Brain microvascular endothelial cell (primary cell): ENCODE measurements at regions not wholly inside any gene's neighbourhood (a gene's known extent, or its start where the extent isn't known, plus 50 kb on each side); places are given as distances from the start of the nearest gene placed in this dataset.
A peak's percentile ranks its signal among the peaks of the same experiment; 100 is the strongest.

ENCODE experiments used
- DNase-seq: peaks from one replicate; pipeline ENCODE4 v3.0.0-alpha.2; 2020
- H3K27ac ChIP-seq: fragments of 250-450 bp; sonication (Bioruptor Pico); 2 replicates; pipeline ENCODE4 v1.5.1; 2020; ENCODE audit warnings: mild to moderate bottlenecking, moderate library complexity
- H3K27me3 ChIP-seq: fragments of 250-450 bp; sonication (Bioruptor Pico); replicated peaks from 2 replicates; pipeline ENCODE4 v1.5.1; 2020; ENCODE audit warnings: mild to moderate bottlenecking
- H3K36me3 ChIP-seq: fragments of 250-450 bp; sonication (Bioruptor Pico); replicated peaks from 2 replicates; pipeline ENCODE4 v1.5.1; 2020; ENCODE audit warnings: mild to moderate bottlenecking
- H3K4me3 ChIP-seq: 2 replicates; pipeline ENCODE4 v1.5.1; 2011; ENCODE audit warnings: low read depth, mild to moderate bottlenecking, control low read depth, low read length, moderate library complexity
- in situ Hi-C: cut with HindIII; loops from 2 replicates; pipeline ENCODE4 v1.10.0; 2017; ENCODE audit warnings: low sequenced_read_pairs, low pct_ligation_motif_present
- TF ChIP-seq, protein P1 (sequence below): IDR thresholded peaks from 2 replicates; pipeline ENCODE4 v1.5.1; 2011; ENCODE audit warnings: low read depth, mild to moderate bottlenecking, moderate library complexity, low read length, control low read depth, inconsistent platforms; ENCODE audit errors: missing control alignments

DNA sequence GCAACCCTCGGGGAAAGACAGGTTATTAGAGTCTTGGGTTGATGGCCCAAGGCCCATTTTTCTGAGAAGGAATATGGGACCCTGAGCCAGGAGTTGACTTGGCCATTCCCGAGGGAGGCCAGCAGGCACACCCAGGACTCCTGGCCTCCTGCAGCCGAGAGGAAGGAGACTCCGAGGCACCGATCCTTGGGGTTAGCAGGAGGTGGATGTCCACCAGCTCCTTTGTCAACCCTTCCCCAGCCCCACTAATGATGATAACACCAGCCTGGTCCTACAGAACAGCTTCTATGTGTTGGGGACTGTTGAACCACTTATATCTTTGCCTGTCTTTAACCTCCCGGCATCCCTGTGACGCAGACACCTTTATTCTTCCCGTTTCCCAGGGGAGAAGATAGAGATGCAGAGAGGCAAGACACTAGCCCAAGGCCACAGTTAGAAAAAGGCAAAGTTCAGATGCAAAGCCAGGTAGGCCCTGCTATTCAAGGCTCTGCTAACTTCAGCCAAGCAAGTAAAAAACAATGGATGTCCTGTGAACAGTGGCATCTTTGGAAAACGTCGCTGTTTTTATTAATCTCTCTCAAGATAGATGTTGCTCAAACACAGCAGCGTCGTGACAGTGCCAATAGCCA lies 767.3 kb upstream of the TBX3 start:
- in situ Hi-C loops = no loop called here

DNA sequence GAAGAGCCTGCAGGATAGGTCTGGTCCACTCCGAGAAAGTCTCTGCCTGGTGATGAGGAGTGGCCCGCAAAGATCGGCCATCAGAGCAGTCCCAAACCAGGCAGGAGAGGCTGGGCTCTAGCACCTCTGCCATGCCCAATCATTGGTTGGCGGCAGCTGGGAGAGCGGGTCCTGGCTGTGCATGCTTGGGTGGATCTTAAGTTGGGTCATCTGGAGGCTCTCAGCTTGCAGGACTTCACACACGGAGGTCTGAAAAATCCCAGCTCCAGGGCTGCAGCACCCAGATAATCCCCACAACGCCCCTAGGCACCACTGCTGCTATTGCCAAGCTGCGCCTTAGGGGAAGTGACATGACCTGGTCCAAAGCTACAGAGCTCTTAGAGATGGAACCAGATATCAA lies 766.7 kb upstream of the TBX3 start:
- TF ChIP-seq, protein P1, sequence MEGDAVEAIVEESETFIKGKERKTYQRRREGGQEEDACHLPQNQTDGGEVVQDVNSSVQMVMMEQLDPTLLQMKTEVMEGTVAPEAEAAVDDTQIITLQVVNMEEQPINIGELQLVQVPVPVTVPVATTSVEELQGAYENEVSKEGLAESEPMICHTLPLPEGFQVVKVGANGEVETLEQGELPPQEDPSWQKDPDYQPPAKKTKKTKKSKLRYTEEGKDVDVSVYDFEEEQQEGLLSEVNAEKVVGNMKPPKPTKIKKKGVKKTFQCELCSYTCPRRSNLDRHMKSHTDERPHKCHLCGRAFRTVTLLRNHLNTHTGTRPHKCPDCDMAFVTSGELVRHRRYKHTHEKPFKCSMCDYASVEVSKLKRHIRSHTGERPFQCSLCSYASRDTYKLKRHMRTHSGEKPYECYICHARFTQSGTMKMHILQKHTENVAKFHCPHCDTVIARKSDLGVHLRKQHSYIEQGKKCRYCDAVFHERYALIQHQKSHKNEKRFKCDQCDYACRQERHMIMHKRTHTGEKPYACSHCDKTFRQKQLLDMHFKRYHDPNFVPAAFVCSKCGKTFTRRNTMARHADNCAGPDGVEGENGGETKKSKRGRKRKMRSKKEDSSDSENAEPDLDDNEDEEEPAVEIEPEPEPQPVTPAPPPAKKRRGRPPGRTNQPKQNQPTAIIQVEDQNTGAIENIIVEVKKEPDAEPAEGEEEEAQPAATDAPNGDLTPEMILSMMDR = no peak

More for the DNA sequence above, 767.3 kb upstream of the TBX3 start:
- H3K27ac ChIP-seq = no peak overlapping the region
- no peaks in the 10 kb centered on the region for H3K36me3 ChIP-seq
- no peak for DNase-seq
- TF ChIP-seq, protein P1 = no peak
- peak overlapping the region; percentile 33 for H3K4me3 ChIP-seq
- H3K27me3 ChIP-seq = no peaks in the 10 kb centered on the region

DNA sequence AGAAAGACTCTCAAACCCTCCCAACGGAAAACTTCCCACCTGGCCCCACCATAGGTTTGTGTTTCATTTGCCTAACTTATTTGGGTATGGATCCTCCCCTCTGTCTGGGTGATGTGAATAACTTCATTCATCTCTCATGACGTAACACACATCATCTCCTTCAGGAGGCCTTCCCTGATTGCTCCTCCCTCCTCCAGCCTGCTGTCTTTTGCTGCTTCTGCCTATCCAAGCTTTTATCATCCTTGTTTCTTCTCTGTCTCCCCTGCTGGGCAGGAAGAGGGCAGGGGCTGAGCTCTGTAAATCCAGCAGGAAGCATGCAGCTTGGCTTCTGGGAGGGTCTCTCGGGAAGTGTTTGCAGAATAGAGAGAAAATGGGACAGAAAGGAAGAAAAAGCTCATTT lies 766.0 kb upstream of the TBX3 start:
- in situ Hi-C loops = no loop called here
- no peak overlapping the region for H3K4me3 ChIP-seq
- no peaks in the 10 kb centered on the region for H3K36me3 ChIP-seq
- H3K27me3 ChIP-seq = no peaks in the 10 kb centered on the region
- TF ChIP-seq, protein P1 = no peak
- no peak for DNase-seq
- no peak overlapping the region for H3K27ac ChIP-seq

More for the DNA sequence above, 766.7 kb upstream of the TBX3 start:
- no peak overlapping the region for H3K4me3 ChIP-seq
- no peaks in the 10 kb centered on the region for H3K36me3 ChIP-seq
- no peaks in the 10 kb centered on the region for H3K27me3 ChIP-seq
- in situ Hi-C loops = no loop called here
- DNase-seq = no peak
- H3K27ac ChIP-seq = no peak overlapping the region

DNA sequence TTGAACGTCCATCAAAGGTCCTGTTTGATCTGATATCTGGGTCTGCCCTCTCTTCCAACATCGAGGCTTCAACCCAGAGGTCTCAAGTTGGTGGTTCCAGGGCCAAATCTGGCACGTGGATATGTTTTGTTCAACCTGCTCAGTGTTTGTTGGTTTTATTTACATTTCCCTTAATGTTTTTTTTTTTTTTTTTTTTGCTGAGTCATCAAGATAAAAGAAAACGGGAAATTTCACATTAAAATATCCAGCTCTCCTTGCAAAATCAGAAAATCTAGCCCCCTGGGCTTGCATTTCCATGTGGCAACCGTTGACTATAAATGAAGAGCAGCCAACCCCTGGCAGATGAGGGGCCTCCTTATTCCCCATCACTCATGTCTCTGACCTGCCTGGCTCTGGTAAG lies 765.6 kb upstream of the TBX3 start:
- TF ChIP-seq, protein P1 = no peak
- Histone ChIP-seq H3K27me3 (no peaks in the 10 kb centered on the region), H3K4me3 (no peak overlapping the region), H3K36me3 (no peaks in the 10 kb centered on the region), H3K27ac (no peak overlapping the region)
- no peak for DNase-seq
- in situ Hi-C loops = no loop called here

DNA sequence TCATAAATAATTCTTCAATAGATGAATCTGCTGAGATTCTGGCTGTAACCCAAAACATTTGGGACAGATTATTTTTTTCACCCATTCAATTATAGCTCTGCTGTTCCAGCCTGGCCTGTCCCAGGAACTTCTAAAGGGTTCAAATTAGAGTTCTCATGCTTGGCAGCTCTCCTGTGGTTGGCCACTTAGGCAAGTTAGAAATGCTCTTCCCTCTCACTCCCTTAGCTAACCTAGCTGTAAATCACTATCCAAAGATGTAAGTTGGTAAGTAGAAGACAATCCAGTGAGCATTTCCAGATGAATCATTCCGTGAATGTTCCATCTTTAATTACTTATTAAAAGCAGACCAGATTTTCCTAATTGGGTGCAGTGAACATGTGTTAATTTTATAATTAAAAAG lies 760.4 kb upstream of the TBX3 start:
- H3K27ac ChIP-seq = no peak overlapping the region
- H3K27me3 ChIP-seq = no peaks in the 10 kb centered on the region
- no peaks in the 10 kb centered on the region for H3K36me3 ChIP-seq
- DNase-seq = no peak
- in situ Hi-C loops = no loop called here
- H3K4me3 ChIP-seq = no peak overlapping the region
- TF ChIP-seq, protein P1 = no peak

DNA sequence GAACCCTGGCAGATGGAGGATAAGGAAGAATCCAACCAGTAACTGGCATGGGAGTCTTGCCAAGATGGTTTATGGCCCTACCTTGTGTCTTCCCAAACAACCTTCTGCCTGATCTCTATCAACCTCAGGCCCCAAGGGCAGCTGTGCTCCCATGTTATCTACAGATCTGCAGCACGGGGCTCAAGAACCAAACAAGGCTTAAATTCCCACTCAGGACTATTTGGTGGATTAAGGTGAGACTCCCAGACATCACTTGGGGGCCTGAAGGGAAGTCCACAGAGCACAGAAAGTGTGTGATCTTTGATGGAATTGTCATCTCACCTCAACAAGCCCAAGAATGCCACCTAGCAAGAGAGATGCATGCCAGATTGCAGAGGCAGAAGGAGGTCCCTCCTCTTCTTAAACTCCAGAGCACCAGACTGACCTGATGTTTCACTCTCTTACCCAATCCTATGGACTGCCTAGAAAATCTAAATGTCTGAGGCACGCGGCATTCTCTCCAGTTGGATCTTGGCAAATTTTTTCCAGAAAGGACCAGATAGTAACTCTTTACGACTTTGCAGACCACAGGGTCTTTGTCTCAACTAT lies 759.5 kb upstream of the TBX3 start:
- DNase-seq = no peak
- H3K36me3 ChIP-seq = no peaks in the 10 kb centered on the region
- H3K4me3 ChIP-seq = no peak overlapping the region
- H3K27me3 ChIP-seq = no peaks in the 10 kb centered on the region
- TF ChIP-seq, protein P1 = no peak
- H3K27ac ChIP-seq = no peak overlapping the region
- in situ Hi-C loops = no loop called here
